GM18517 (cell line): ENCODE measurements at regions not wholly inside any gene's neighbourhood (a gene's known extent, or its start where the extent isn't known, plus 50 kb on each side); places are given as distances from the start of the nearest gene placed in this dataset.
"Not testable (repeated sequence)": the region's sequence is repeated elsewhere in the genome, so short reads cannot be mapped to it uniquely, and the experiment has no call there.

Experiments used
- ATAC-seq: cut with Tn5 transposase; IDR thresholded peaks from one replicate; pipeline ENCODE4 v1.9.1; 2021; ENCODE audit warnings: mild to moderate bottlenecking, moderate library complexity; ENCODE audit not compliant: unreplicated experiment

- no peak for ATAC-seq
Measured at GRCh38 chr4:65999518-65999871, 329.2 kb upstream of the EPHA5 start.

- not testable (repeated sequence) for ATAC-seq
Measured at GRCh38 chr4:65998807-65999517, 328.7 kb upstream of the EPHA5 start.

- ATAC-seq = no peak
Measured at GRCh38 chr4:65983061-65983460, 312.8 kb upstream of the EPHA5 start.

- ATAC-seq = no peak
Measured at GRCh38 chr4:65976287-65976686, 306.0 kb upstream of the EPHA5 start.

GRCh38 chr4:65973186-65973585 lies 302.9 kb upstream of the EPHA5 start:
- no peak for ATAC-seq

- no peak for ATAC-seq
Measured at GRCh38 chr4:65971686-65972085, 301.4 kb upstream of the EPHA5 start.

- ATAC-seq = no peak
Measured at GRCh38 chr4:65968831-65969558, 298.7 kb upstream of the EPHA5 start.

- no peak for ATAC-seq
Measured at GRCh38 chr4:65960751-65961150, 290.5 kb upstream of the EPHA5 start.

- no peak for ATAC-seq
Measured at GRCh38 chr4:65954416-65954815, 284.1 kb upstream of the EPHA5 start.

GRCh38 chr4:65951177-65951576 lies 280.9 kb upstream of the EPHA5 start:
- no peak for ATAC-seq

- ATAC-seq = no peak
Measured at GRCh38 chr4:65943076-65943475, 272.8 kb upstream of the EPHA5 start.

- ATAC-seq = no peak
Measured at GRCh38 chr4:65924843-65925242, 254.6 kb upstream of the EPHA5 start.

- no peak for ATAC-seq
Measured at GRCh38 chr4:65923616-65924015, 253.3 kb upstream of the EPHA5 start.

GRCh38 chr4:65921180-65921579 lies 250.9 kb upstream of the EPHA5 start:
- ATAC-seq = no peak

- no peak for ATAC-seq
Measured at GRCh38 chr4:65918872-65919271, 248.6 kb upstream of the EPHA5 start.

- ATAC-seq = no peak
Measured at GRCh38 chr4:65918212-65918611, 247.9 kb upstream of the EPHA5 start.

- ATAC-seq = no peak
Measured at GRCh38 chr4:65917486-65917885, 247.2 kb upstream of the EPHA5 start.

- ATAC-seq = no peak
Measured at GRCh38 chr4:65911720-65912119, 241.4 kb upstream of the EPHA5 start.

GRCh38 chr4:65893957-65894755 lies 223.9 kb upstream of the EPHA5 start:
- no peak for ATAC-seq

- no peak for ATAC-seq
Measured at GRCh38 chr4:65893271-65893670, 223.0 kb upstream of the EPHA5 start.

- ATAC-seq = no peak
Measured at GRCh38 chr4:65880594-65880993, 210.3 kb upstream of the EPHA5 start.
